ENCODE measurements at regions not wholly inside any gene's neighbourhood (a gene's known extent, or its start where the extent isn't known, plus 50 kb on each side); places are given as distances from the start of the nearest gene placed in this dataset.
A peak's percentile ranks its signal among the peaks of the same experiment; 100 is the strongest.
"Not testable (repeated sequence)": the region's sequence is repeated elsewhere in the genome, so short reads cannot be mapped to it uniquely, and the experiment has no call there.

DNA sequence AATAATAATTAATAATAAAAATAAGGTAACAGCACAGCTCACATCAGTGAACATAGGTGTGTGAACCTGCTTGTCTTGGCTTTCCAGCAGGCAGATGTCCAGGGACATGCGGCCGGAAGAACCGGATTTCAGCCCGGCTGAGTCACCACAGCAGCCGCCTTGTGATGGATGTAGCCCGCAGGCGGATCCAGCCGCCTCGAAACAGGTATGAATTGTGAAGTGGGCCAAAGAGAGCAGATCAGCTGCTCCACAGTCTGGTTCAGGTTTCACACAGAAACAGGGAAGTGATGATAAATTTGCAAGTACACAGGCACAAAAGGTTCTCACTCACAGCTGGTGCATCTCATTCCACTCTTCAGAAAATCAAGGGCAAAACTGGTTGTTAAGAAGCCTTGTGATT lies 55.1 kb downstream of the ID4 start:
- DNase-seq (ENCODE audit: low read depth, low spot score): no peak

- DNase-seq (ENCODE audit: low read depth, low spot score): no peak
Observed at GRCh38 chr6:19895866-19896692, 58.9 kb downstream of the ID4 start.

- DNase-seq (ENCODE audit: low read depth, low spot score): no peak
Observed at GRCh38 chr6:19896693-19897010, 59.5 kb downstream of the ID4 start.

DNA sequence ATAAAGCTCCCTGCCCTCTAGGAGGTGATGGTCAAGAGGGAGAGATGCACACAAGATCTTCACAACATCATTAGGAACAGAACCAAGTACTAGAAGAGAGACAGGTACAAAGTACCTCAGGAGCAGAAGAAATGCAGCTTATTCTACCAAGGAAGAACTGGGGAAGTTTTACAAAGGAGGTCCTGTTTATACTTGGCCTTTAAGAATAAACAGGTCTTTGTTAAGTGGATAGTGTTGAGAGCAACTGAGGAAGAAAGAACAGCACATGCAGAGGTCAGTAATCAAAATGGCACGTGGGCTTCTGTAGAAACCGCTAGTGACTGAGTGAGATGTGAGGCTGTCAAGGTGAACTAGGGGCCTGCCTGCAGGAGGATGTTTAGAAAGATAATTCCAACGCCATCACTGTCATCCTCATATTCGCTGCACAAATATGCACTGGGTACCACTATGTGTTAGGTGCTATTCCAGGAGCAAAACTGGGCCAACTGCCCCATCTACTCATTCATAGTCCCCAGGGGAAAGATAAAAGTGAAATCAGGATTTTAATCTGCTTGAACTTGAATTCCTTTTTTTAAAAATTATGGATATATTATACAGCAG lies 61.1 kb downstream of the ID4 start:
- no peak for DNase-seq (ENCODE audit: low read depth, low spot score)

DNA sequence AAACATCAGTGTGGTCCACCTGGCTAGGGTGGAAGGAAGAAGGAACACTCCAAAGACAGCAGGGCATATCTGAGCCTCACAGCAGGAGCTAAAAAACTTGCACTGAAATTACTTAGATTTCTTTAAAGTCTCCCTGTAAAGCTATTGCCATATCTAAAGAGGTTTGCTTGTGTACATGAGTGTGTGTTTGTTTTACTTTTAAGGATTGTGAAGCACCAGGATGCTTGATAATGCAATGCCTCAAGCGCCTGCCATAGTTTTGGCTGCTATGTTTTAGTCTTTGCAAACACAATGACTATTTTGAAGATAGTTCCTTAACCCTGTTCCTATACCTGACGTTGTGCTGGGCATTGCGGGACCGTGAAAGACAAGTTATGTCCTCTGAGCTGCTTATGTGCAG lies 65.0 kb downstream of the ID4 start:
- no peak for DNase-seq (ENCODE audit: low read depth, low spot score)

GRCh38 chr6:19904408-19904807 lies 67.2 kb downstream of the ID4 start:
- DNase-seq (ENCODE audit: low read depth, low spot score): not testable (repeated sequence)

GRCh38 chr6:19905584-19905983 lies 68.4 kb downstream of the ID4 start:
- DNase-seq (ENCODE audit: low read depth, low spot score): no peak

DNA sequence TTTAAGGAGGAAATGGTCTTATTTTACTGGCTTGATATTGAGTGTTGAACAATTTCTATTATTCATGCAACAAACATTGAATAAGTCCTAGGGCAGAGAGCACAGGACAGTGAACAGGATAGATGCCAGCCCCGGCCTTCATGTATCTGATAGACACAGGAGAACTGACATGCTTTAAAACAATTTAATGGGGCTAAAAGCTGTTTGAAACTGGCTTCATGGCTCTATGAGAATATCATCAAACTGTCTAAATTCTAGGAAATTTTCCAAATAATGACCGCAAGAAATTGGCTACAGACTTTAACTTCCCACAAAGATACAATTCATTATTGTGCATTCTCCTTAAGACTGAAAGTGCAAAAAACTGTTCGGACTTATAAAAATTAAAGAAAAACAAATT lies 69.0 kb downstream of the ID4 start:
- DNase-seq (ENCODE audit: low read depth, low spot score): no peak

DNA sequence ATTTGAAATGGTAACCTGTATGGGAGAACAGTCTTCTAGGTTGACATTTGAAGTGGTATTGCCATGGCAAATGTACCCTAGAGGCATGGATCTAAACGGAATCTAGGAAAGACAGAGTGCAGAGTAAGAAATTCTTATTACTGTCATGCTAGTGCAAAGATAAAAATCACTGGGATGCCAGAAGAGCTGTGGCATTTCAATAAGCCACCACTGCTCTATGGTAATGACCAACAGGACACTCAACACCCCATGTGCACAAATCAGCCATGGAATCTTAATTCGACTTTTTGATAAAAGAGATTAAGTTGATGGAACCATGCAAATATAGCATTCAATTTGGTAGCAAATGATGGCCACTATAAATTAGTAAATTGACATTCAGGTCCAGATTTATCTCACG lies 74.1 kb downstream of the ID4 start:
- no peak for DNase-seq (ENCODE audit: low read depth, low spot score)

GRCh38 chr6:19918436-19918835 lies 81.3 kb downstream of the ID4 start:
- no peak for DNase-seq (ENCODE audit: low read depth, low spot score)

DNA sequence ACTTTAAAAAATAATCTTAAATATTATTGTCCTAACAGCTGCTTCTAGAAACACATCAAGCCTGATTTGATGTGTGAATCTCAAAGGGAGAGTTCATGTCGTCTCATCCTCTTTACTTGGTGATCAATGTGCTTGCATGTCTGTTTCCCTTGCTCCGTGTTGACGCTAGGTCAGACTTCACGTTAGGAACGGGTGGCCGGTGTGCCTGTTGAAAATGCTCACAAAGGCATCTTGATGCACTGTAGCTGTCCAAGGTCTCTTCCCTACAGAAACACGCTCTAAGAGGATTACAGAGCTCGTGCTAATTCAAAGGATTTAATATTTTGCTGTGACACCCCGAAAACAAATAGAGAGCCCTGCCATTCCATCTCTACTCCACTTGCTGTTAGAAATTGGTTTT lies 84.6 kb downstream of the ID4 start:
- DNase-seq (ENCODE audit: low read depth, low spot score): peak; percentile 3

DNA sequence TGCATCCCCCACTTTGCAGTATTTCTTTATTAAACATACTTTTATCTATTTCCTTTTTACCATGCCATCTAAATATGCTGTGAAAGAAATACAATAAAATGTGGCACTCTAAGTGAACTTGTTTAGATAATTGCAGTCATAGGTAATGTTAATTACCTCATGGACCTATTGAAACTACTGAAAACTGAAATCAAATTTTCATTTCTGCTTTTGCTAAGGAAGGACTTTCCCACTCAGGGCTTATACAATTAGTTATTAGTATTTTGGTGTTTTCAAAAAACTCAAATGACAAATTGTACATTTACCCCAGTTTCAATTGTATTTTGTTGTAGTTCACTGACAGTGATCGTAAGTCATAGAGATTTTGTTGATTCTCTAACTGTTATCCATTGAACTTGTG lies 88.4 kb downstream of the ID4 start:
- DNase-seq (ENCODE audit: low read depth, low spot score): no peak

- DNase-seq (ENCODE audit: low read depth, low spot score): no peak
Observed at GRCh38 chr6:19928461-19928860, 91.3 kb downstream of the ID4 start.

DNA sequence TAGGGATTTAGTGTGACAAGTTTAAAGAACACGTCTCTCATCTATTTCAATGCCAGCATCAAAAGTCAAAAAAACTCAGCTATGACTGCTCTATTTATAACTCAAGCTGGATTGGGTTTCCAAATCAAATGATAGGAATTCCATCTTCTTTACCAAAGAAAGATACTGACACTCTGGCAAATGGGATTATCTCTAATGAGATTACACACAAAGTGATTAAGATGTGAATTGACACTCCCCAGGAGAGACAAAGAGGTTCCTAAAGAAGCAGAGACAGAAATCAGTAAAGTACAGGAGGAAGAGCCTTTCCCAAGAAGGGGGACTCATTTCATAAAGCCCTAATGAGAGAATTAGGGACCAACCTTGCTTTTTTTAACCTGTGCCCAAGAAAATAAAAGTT lies 92.1 kb downstream of the ID4 start:
- DNase-seq (ENCODE audit: low read depth, low spot score): no peak

DNA sequence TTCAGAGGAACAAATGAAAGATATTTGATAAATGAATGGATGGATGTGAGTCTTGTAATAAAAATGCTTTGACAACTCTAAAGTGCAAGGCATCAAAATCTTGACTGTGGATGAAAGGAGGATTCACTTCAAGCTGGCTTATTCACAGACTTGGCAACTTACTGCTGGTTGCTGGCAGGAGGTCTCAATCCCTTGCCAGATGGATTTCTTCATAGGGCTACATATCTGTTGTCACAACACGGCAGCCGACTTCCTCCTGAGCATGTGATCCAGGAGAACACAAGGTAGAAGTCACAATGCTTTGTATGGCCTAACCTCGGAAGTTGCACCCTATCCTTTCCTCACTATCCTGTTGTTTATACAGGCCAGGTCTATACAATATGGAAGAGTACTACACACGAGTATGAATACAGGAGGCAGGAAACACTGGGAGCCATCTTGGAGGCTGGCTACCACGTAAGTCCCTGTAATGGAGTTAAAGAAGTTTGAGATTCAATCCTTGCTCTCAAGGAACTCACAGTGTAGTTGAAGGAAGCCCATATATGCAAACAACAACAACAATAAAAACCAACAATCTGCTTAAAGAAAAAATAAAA lies 97.9 kb downstream of the ID4 start:
- no peak for DNase-seq (ENCODE audit: low read depth, low spot score)

DNA sequence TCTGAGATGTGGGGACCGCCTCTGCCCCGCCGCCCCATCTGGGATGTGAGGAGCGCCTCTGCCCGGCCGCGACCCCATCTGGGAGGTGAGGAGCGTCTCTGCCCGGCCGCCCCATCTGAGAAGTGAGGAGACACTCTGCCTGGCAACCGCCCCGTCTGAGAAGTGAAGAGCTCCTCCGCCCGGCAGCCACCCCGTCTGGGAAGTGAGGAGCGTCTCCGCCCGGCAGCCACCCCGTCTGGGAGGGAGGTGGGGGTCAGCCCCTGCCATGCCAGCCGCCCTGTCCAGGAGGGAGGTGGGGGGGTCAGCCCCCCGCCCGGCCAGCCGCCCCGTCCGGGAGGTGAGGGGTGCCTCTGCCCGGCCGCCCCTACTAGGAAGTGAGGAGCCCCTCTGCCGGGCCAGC lies 102.2 kb downstream of the ID4 start:
- not testable (repeated sequence) for DNase-seq (ENCODE audit: low read depth, low spot score)

DNA sequence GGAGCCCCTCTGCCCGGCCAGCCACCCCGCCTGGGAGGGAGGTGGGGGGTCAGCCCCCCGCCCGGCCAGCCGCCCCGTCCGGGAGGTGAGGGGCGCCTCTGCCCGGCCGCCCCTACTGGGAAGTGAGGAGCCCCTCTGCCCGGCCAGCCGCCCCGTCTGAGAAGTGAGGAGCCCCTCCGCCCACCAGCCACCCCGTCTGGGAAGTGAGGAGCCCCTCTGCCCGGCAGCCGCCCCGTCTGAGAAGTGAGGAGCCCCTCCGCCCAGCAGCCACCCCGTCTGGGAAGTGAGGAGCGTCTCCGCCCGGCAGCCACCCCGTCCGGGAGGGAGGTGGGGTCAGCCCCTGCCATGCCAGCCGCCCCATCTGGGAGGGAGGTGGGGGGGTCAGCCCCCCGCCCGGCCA lies 102.8 kb downstream of the ID4 start:
- not testable (repeated sequence) for DNase-seq (ENCODE audit: low read depth, low spot score)

- no peak for DNase-seq (ENCODE audit: low read depth, low spot score)
Observed at GRCh38 chr6:19943042-19943441, 105.9 kb downstream of the ID4 start.

- no peak for DNase-seq (ENCODE audit: low read depth, low spot score)
Observed at GRCh38 chr6:19945843-19946358, 108.7 kb downstream of the ID4 start.

- DNase-seq (ENCODE audit: low read depth, low spot score): no peak
Observed at GRCh38 chr6:19949155-19949554, 112.0 kb downstream of the ID4 start.

GRCh38 chr6:19964115-19964514 lies 126.9 kb downstream of the ID4 start:
- no peak for DNase-seq (ENCODE audit: low read depth, low spot score)

DNA sequence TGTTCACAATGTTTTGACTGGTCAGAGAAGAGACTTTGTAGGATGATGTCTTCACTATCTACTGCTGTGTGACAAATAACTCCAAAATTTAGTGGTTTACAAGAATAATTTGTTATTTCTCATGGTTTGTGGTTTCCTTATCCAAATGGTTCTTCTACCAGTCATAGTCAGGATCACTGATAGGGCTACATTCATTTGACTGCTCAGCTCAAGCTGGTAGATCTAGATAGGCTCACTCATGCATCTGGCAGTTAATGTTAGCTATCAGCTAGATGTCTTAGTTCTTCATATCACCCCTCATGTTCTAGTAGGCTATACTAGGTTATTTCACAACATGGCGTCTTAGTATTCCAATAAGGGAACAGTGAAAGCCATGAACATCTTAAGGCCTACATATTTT lies 131.0 kb downstream of the ID4 start:
- DNase-seq (ENCODE audit: low read depth, low spot score): no peak

DNA sequence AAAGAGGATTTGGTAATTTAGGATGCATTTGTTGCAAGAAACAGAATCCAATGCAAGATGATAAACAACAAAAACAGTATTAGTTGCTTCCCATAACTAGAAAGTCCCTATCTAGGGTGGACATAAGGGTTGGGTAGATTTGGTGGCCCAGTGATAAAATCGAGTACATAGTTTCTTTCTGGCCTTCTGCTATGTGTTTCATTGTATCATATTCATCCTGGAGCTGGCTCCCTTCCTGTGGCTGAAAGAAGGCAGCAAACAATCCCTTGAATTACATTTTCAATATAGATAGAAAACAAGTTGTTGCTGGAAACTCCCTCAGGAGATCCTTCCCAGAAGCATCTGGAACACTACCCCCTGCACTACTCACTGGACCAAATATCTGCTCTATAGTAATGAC lies 135.1 kb downstream of the ID4 start:
- no peak for DNase-seq (ENCODE audit: low read depth, low spot score)
